Suppressor macrophage treated with lipopolysaccharide for 4 hours (primary cell): ENCODE measurements at regions not wholly inside any gene's neighbourhood (a gene's known extent, or its start where the extent isn't known, plus 50 kb on each side); places are given as distances from the start of the nearest gene placed in this dataset.

Experiments
- DNase-seq: peaks from one replicate; pipeline ENCODE4 v3.0.0-alpha.2; 2020

GRCh38 chr10:54914049-54914448 lies 113.0 kb upstream of the PCDH15 start:
- no peak for DNase-seq

GRCh38 chr10:54909165-54909564 lies 108.1 kb upstream of the PCDH15 start:
- no peak for DNase-seq

- no peak for DNase-seq
Observed at GRCh38 chr10:54908019-54908418, 107.0 kb upstream of the PCDH15 start.

- no peak for DNase-seq
Observed at GRCh38 chr10:54906940-54907339, 105.9 kb upstream of the PCDH15 start.

- no peak for DNase-seq
Observed at GRCh38 chr10:54905578-54906192, 104.7 kb upstream of the PCDH15 start.

GRCh38 chr10:54904833-54905232 lies 103.8 kb upstream of the PCDH15 start:
- DNase-seq = no peak

- DNase-seq = no peak
Observed at GRCh38 chr10:54903745-54904144, 102.7 kb upstream of the PCDH15 start.

GRCh38 chr10:54900584-54900983 lies 99.6 kb upstream of the PCDH15 start:
- no peak for DNase-seq

GRCh38 chr10:54880996-54881395 lies 80.0 kb upstream of the PCDH15 start:
- no peak for DNase-seq

- no peak for DNase-seq
Observed at GRCh38 chr10:54869022-54869421, 68.0 kb upstream of the PCDH15 start.

- DNase-seq = no peak
Observed at GRCh38 chr10:54866666-54867065, 65.6 kb upstream of the PCDH15 start.

- no peak for DNase-seq
Observed at GRCh38 chr10:54854843-54855242, 53.8 kb upstream of the PCDH15 start.

- DNase-seq = no peak
Observed at GRCh38 chr10:54854389-54854788, 53.4 kb upstream of the PCDH15 start.

- DNase-seq = no peak
Observed at GRCh38 chr10:54853883-54854282, 52.9 kb upstream of the PCDH15 start.
